ENCODE measurements at regions not wholly inside any gene's neighbourhood (a gene's known extent, or its start where the extent isn't known, plus 50 kb on each side); places are given as distances from the start of the nearest gene placed in this dataset.

DNA sequence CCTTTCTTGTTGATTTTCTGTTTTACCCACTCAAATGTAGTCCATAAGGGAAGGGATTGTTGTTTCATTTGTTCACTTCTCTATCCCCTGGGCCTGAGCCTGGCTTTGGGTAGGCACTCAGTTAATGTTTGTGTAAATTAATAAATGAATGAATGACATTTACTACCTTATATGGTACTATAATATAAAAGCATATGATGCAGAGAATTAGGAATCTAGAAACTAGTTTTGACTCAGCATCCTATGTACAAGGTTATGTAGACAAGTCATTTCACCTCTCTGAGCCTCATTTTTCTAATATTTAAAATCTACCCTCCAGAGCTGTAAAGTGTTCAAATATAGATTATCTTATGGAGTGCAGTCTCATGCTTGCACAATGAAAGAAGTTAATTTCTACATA is 68.9 kb upstream of the S1PR1 start:
- TF ChIP-seq, protein P1, sequence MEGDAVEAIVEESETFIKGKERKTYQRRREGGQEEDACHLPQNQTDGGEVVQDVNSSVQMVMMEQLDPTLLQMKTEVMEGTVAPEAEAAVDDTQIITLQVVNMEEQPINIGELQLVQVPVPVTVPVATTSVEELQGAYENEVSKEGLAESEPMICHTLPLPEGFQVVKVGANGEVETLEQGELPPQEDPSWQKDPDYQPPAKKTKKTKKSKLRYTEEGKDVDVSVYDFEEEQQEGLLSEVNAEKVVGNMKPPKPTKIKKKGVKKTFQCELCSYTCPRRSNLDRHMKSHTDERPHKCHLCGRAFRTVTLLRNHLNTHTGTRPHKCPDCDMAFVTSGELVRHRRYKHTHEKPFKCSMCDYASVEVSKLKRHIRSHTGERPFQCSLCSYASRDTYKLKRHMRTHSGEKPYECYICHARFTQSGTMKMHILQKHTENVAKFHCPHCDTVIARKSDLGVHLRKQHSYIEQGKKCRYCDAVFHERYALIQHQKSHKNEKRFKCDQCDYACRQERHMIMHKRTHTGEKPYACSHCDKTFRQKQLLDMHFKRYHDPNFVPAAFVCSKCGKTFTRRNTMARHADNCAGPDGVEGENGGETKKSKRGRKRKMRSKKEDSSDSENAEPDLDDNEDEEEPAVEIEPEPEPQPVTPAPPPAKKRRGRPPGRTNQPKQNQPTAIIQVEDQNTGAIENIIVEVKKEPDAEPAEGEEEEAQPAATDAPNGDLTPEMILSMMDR (IDR thresholded peaks at IDR 0.05; ENCODE audit: borderline replicate concordance, extremely low read depth, low read length, poor library complexity, severe bottlenecking) = no peak
- no peak for TF ChIP-seq EZH2 (IDR thresholded peaks at IDR 0.05; ENCODE audit: borderline replicate concordance, low read depth, low read length, severe bottlenecking)

Data from DND-41 (cell line).